Prostate gland (tissue), 2 donors: ENCODE measurements at regions not wholly inside any gene's neighbourhood (a gene's known extent, or its start where the extent isn't known, plus 50 kb on each side); places are given as distances from the start of the nearest gene placed in this dataset.

ENCODE experiments used
- DNase-seq: peaks from one replicate; pipeline ENCODE4 v3.0.0-alpha.2; 2019; ENCODE audit warnings: low spot score
- H3K27ac ChIP-seq, 2 donors: fragments of 200-600 bp; sonication (generic); 2 replicates each; pipeline ENCODE4 v1.5.1; 2017 to 2019
- H3K27me3 ChIP-seq: fragments of 200-600 bp; sonication (generic); replicated peaks from 2 replicates; pipeline ENCODE4 v1.5.1; 2019; ENCODE audit not compliant: insufficient read depth
- H3K36me3 ChIP-seq, 2 donors: fragments of 200-600 bp; sonication (generic); 1 replicate in 1 of 2; 2 replicates in 1 of 2; pipeline versions ENCODE4 v1.5.1 to v1.8.1; 2017 to 2019
- H3K4me1 ChIP-seq: fragments of 200-600 bp; sonication (generic); replicated peaks from 2 replicates; pipeline ENCODE4 v1.5.1; 2019
- H3K4me3 ChIP-seq, 2 donors: fragments of 200-600 bp; sonication (generic); 2 replicates each; pipeline ENCODE4 v1.5.1; 2017 to 2019
- H3K9me3 ChIP-seq: fragments of 200-600 bp; sonication (generic); 2 replicates; pipeline ENCODE4 v1.5.1; 2017
- POLR2A ChIP-seq: fragments of 450-650 bp; IDR thresholded peaks from one replicate; pipeline ENCODE4 v1.6.1; 2016; ENCODE audit warnings: antibody characterized with exemption, mild to moderate bottlenecking
- POLR2AphosphoS5 ChIP-seq: sonication (generic); formaldehyde crosslinking; IDR thresholded peaks from one replicate; pipeline ENCODE4 v1.6.1; 2017; ENCODE audit warnings: antibody characterized with exemption
- WGBS: methylation state at CpG from one replicate; pipeline ENCODE4 v1.1.5; 2018; 5-methylcytosine and 5-hydroxymethylcytosine counted together
- intact Hi-C: fragments of 100-400 bp; cut with DNase I; formaldehyde crosslinking; loops from one replicate; pipeline ENCODE4 v1.14.2; 2022
- TF ChIP-seq, protein P1 (sequence below), 4 experiments: fragments of 200-600 bp in 2 of 4; fragments of 450-650 bp in 2 of 4; sonication (generic) in 2 of 4; IDR thresholded peaks; 1 replicate in 3 of 4; 2 replicates in 1 of 4; pipeline ENCODE4 v1.5.1; 2016 to 2019; ENCODE audit warnings: antibody characterized with exemption in 4 of 4, mild to moderate bottlenecking in 2 of 4, moderate library complexity in 2 of 4

- intact Hi-C loops = no loop called here
- 55% methylated on average over 1 of the region's 1 CpG for WGBS
- Histone ChIP-seq H3K27ac (no peak overlapping the region), H3K36me3 (no peaks in the 10 kb centered on the region), H3K27me3 (no peaks in the 10 kb centered on the region), H3K9me3 (no peaks in the 10 kb centered on the region), H3K4me3 (no peak overlapping the region), H3K4me1 (no peaks in the 10 kb centered on the region)
- DNase-seq = no peak
- TF ChIP-seq POLR2AphosphoS5 (no peak), POLR2A (no peak)
- TF ChIP-seq, protein P1, sequence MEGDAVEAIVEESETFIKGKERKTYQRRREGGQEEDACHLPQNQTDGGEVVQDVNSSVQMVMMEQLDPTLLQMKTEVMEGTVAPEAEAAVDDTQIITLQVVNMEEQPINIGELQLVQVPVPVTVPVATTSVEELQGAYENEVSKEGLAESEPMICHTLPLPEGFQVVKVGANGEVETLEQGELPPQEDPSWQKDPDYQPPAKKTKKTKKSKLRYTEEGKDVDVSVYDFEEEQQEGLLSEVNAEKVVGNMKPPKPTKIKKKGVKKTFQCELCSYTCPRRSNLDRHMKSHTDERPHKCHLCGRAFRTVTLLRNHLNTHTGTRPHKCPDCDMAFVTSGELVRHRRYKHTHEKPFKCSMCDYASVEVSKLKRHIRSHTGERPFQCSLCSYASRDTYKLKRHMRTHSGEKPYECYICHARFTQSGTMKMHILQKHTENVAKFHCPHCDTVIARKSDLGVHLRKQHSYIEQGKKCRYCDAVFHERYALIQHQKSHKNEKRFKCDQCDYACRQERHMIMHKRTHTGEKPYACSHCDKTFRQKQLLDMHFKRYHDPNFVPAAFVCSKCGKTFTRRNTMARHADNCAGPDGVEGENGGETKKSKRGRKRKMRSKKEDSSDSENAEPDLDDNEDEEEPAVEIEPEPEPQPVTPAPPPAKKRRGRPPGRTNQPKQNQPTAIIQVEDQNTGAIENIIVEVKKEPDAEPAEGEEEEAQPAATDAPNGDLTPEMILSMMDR (IDR thresholded peaks at IDR 0.05) = no peak
These were observed 121.4 kb upstream of the NRSN1 start for GRCh38 chr6:24004659-24005058.

DNA sequence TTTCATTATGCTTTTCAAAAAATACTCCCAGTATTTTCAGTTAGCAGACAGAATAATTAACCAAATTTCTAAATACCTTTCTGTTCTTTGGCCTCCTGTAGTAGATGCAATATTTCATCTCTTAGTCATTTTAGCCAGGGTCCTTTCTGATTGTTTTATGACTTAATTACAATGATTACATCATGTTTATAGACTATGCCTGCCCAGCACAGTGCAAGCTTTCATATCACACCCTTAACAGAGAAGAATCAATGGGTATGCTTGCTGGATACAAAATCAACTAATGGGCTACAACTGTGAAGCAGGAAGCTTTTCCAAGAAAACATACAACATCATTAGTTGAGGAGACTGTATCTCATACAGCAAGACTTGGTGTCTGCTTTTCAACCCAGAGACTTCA lies 119.8 kb upstream of the NRSN1 start:
- Histone ChIP-seq H3K4me3 (no peak overlapping the region), H3K27ac (no peak overlapping the region), H3K27me3 (no peaks in the 10 kb centered on the region), H3K36me3 (no peaks in the 10 kb centered on the region), H3K9me3 (no peaks in the 10 kb centered on the region), H3K4me1 (no peaks in the 10 kb centered on the region)
- intact Hi-C loops = no loop called here
- DNase-seq = no peak
- TF ChIP-seq POLR2AphosphoS5 (no peak), POLR2A (no peak)
- TF ChIP-seq, protein P1 (IDR thresholded peaks at IDR 0.05) = no peak

DNA sequence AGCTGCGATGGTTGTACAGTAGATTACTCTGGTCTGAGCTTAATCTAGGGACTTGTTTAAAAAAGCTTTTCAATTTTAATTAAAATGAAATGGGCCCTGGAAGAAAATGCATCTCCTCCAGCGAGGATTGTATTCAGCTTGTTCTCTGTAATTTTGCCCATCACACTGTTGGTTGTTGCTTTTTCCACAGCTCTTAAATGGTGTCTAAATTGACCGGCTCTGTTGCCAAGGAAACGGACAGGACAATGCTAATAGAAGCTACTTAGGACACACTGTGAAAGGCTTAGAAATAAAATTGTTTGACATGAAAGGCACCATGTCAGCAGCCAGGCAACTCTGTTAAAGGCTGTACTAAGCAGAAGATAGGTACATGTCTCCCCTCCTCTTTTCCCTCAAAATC lies 116.7 kb upstream of the NRSN1 start:
- DNase-seq = no peak
- intact Hi-C loops = no loop called here
- Histone ChIP-seq H3K9me3 (no peaks in the 10 kb centered on the region), H3K27me3 (no peaks in the 10 kb centered on the region), H3K4me3 (no peak overlapping the region), H3K36me3 (no peaks in the 10 kb centered on the region), H3K4me1 (no peaks in the 10 kb centered on the region), H3K27ac (no peak overlapping the region)
- WGBS = 29% methylated on average over 4 of the region's 4 CpGs
- no peak for TF ChIP-seq POLR2AphosphoS5
- no peak for TF ChIP-seq POLR2A
- TF ChIP-seq, protein P1 (IDR thresholded peaks at IDR 0.05) = no peak

GRCh38 chr6:24010133-24010532 lies 115.9 kb upstream of the NRSN1 start:
- WGBS = 67% methylated on average over 3 of the region's 3 CpGs
- Histone ChIP-seq H3K27ac (no peak overlapping the region), H3K4me3 (no peak overlapping the region), H3K9me3 (no peaks in the 10 kb centered on the region), H3K27me3 (no peaks in the 10 kb centered on the region), H3K36me3 (no peaks in the 10 kb centered on the region), H3K4me1 (no peaks in the 10 kb centered on the region)
- DNase-seq = no peak
- intact Hi-C loops = no loop called here
- TF ChIP-seq, protein P1 (IDR thresholded peaks at IDR 0.05) = no peak
- TF ChIP-seq POLR2A (no peak), POLR2AphosphoS5 (no peak)

DNA sequence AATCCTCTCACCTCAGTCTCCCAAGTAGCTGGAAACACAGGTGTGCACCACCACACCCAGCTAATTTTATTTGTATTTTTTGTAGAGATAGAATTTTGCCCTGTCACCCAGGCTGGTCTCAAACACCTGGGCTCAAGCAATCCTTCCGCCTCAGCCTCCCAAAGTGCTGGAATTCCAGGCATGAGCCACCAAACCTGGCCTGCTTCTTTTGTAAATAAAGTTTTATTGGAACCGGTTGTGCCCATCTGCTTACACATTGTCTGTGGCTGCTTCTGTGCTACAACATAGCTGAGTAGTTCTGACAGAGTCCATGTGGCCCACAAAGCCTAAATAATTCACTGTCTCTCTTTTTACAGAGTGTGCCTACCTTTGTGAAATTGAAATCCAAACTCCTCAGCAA lies 109.7 kb upstream of the NRSN1 start:
- 98% methylated on average over 2 of the region's 2 CpGs for WGBS
- no peaks in the 10 kb centered on the region for H3K9me3 ChIP-seq
- H3K36me3 ChIP-seq = no peaks in the 10 kb centered on the region
- H3K27ac ChIP-seq = no peak overlapping the region
- intact Hi-C loops = no loop called here
- TF ChIP-seq, protein P1 (IDR thresholded peaks at IDR 0.05) = no peak
- TF ChIP-seq POLR2A (no peak), POLR2AphosphoS5 (no peak)
- H3K4me3 ChIP-seq = no peak overlapping the region
- no peaks in the 10 kb centered on the region for H3K4me1 ChIP-seq
- no peaks in the 10 kb centered on the region for H3K27me3 ChIP-seq
- no peak for DNase-seq
